HG02970 (cell line): ENCODE measurements at regions not wholly inside any gene's neighbourhood (a gene's known extent, or its start where the extent isn't known, plus 50 kb on each side); places are given as distances from the start of the nearest gene placed in this dataset.

Experiments used
- ATAC-seq: cut with Tn5 transposase; IDR thresholded peaks from one replicate; pipeline ENCODE4 v1.9.1; 2021; ENCODE audit warnings: mild to moderate bottlenecking, moderate library complexity, moderate number of reproducible peaks; ENCODE audit not compliant: unreplicated experiment, low FRiP score

DNA sequence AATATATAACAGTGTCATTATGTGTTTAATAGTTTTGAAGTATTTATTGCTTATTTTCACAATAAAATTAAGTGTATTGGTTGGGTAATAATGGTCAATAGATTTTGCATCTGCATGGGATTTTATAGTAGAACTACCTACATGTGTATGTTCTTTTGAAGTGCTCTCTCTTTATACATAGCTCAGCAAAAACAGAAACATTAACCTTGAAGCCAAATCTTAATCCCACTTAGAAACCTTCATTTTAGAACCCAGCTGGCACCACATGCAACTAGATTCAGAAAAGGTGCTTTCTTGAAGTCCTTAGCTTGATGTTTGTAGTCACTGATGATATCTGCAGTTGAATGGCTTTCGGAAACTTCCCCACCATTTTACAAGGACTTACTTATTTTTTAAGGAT, 146.9 kb upstream of the IL12A start:
- no peak for ATAC-seq

GRCh38 chr3:159843840-159844730, 144.6 kb upstream of the IL12A start:
- no peak for ATAC-seq

DNA sequence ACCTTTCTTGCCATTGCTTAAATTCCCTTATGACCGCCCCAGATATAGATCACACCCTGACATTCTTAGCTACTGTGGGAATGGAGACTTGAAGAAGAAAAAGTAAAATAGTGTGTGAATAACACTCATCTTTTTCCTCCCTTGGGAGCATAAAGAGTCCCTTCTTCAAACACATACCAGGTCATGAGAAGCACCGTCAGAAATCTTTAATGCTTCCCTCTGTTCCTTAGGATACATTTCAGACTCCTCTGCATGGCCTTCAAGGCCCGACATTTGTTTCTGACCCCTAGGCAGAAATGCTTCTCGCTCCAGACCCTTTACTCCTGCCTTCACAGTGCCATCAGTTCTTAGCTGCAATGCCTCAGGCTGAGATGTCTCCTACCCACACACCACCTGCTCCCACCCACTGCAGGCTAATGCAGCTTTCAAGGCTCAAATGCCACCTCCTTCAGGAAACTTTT, 143.8 kb upstream of the IL12A start:
- ATAC-seq, result no peak

- no peak for ATAC-seq
Measured at GRCh38 chr3:159845737-159846136, 142.9 kb upstream of the IL12A start.

- no peak for ATAC-seq
Measured at GRCh38 chr3:159846255-159846654, 142.4 kb upstream of the IL12A start.

DNA sequence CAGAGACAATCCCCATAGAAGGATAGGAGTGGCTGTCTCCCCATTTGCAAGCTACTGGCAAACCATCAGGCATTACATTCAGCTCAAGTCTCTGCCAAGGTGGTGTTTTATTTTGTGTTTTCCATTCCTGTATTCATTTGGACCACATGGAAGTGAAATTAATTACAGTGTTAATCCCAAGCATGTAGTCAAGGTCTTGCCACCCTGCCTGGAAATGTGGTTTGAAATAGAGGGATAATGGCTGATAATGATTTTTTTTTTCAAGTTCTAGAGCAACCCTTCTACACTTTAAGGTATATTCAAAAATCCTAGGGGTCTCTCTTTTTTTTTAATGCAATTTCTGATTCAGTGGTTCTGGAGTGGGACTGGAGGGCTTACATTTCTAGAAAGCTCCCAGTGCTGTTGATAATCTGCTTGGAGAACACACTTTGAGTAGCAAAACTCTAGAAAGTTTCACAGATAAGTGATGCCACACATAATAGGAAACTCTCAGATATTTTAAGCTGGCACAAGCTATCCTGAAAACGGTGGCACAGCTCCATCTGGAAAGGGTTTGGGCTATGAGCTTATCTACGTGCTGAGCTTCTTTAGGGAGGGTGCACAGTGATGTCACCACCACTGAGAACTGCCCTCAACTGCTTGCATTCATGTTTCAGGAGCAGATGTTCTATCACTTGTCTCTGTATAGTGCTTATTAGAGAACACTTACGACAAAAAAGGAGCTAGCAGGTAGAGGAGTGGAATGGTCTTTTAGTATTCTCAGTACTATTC, 140.1 kb upstream of the IL12A start:
- ATAC-seq, result no peak

- ATAC-seq, result no peak
Measured at GRCh38 chr3:159850481-159850880, 138.2 kb upstream of the IL12A start.

GRCh38 chr3:159852266-159852665, 136.4 kb upstream of the IL12A start:
- no peak for ATAC-seq

- no peak for ATAC-seq
Measured at GRCh38 chr3:159852821-159853505, 135.7 kb upstream of the IL12A start.

GRCh38 chr3:159853506-159853864, 135.2 kb upstream of the IL12A start:
- no peak for ATAC-seq

DNA sequence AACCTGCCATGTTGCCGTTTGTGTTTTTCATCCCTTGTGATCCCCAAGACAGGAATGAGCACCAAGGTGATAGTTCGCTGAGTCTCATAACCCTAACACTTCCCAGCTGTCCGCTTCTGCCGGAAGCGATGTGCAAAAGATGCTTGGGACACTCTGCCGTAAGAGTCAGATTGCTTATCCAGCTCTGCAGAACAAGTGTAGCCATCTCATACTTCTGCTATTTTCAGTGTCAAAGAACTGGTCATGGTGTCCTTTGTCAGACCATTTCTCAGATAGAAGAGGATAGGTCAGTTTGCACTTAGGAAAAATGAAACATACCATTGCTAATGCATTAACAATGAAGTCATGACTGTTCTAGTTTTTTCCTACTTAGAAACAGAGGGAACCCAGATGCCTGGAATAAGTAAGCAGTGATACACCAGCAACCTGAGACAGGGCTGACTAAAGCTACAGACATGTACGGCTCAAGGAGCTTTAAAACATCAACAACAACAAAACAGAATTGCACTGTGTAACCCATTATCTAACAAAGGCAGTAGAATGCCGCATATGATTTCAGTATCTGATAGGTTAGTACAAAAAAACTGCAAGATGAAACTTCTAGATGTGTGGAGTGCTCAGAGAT, 134.0 kb upstream of the IL12A start:
- ATAC-seq, result no peak

- no peak for ATAC-seq
Measured at GRCh38 chr3:159855599-159856346, 132.9 kb upstream of the IL12A start.

- no peak for ATAC-seq
Measured at GRCh38 chr3:159856590-159857104, 132.0 kb upstream of the IL12A start.

- no peak for ATAC-seq
Measured at GRCh38 chr3:159857840-159858239, 130.8 kb upstream of the IL12A start.

DNA sequence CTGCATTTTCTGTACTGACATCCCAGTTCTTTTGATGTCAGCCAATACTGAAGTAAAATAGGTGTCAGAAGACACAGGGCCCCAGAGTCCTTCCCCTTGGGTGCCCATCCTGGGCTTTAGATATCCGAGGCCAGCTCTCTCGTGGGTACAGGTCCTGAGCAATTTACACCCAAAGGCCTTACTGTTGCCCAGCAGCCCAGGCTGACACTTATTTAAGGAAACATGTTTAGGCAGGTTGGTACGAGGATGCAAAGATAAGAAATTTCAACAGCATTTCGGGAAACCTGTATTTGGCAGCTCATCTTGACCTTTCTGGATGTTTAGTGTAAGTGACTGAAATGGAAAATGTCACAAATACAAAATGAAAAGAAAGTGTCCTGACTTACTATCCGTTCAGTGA, 130.0 kb upstream of the IL12A start:
- ATAC-seq, result no peak

DNA sequence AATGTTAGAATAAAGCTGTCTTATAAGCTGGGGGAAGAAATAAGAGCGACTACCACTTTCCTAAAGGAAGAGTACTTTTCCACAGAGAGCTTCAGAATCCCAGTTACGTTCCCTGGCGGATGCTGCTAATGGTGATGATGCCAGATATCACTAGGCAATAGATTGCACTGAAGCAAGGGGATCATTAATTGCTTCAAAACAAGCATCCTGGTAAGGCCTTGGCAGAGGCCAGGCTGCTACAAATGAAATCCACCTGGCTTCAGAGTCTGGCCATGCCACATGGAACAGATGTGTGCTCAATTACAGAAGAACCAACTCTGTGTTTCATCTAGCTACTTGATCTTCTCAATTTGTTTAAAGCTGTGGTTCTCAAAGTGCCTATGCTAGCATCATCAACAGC, 129.2 kb upstream of the IL12A start:
- ATAC-seq, result no peak

DNA sequence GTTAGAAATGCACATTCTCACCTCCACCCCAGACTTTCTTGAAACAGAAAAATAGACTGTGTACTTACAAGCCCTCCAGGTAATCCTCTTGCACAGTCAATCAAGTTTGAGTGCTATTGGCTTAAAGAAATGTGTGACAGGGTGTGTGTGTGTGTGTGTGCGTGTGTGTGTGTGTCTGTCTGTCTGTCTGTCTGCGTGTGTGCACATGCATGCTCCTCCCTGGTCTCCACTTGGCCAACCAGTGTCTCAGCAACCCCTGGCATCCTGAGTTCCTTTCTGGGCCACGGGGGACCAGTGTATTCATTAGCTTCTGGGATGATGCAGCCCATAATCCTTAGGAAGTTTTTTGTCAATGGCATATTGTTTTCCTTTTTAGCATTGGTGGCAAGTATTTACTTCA, 128.8 kb upstream of the IL12A start:
- ATAC-seq, result no peak

GRCh38 chr3:159860269-159861116, 128.1 kb upstream of the IL12A start:
- no peak for ATAC-seq
